ENCODE measurements at regions not wholly inside any gene's neighbourhood (a gene's known extent, or its start where the extent isn't known, plus 50 kb on each side); places are given as distances from the start of the nearest gene placed in this dataset.

GRCh38 chr11:37322333-37323194 lies 724.5 kb upstream of the RAG2 start:
- no peak for TF ChIP-seq CTCF (IDR thresholded peaks at IDR 0.05; ENCODE audit: insufficient read depth, low read depth, low read length)
- TF ChIP-seq EZH2 (IDR thresholded peaks at IDR 0.05; ENCODE audit: insufficient read depth, low read length) = no peak
